ENCODE measurements at regions not wholly inside any gene's neighbourhood (a gene's known extent, or its start where the extent isn't known, plus 50 kb on each side); places are given as distances from the start of the nearest gene placed in this dataset.

GRCh38 chr5:93082981-93083380 is 498.0 kb downstream of the NR2F1-AS1 start:
- Histone ChIP-seq H3F3A (ENCODE audit: control insufficient read depth, insufficient read depth) (no peaks in the 10 kb centered on the region), H3K4me1 (ENCODE audit: control insufficient read depth, low read length) (no peaks in the 10 kb centered on the region), H3K4me2 (ENCODE audit: low read length) (no peak overlapping the region), H3K79me2 (ENCODE audit: control insufficient read depth, low read length) (no peaks in the 10 kb centered on the region), H3K4me3 (ENCODE audit: low read length) (no peak overlapping the region), H3K36me3 (ENCODE audit: control insufficient read depth, low read length) (no peaks in the 10 kb centered on the region), H3K27me3 (ENCODE audit: control insufficient read depth, low read length) (no peaks in the 10 kb centered on the region), H3K27ac (ENCODE audit: low read depth, low read length) (no peak overlapping the region), H3K9me3 (ENCODE audit: control insufficient read depth, insufficient read depth, low read length) (no peaks in the 10 kb centered on the region), H4K20me1 (ENCODE audit: control insufficient read depth, insufficient read depth, low read depth, low read length) (no peaks in the 10 kb centered on the region), H3K9me2 (replicated peaks; ENCODE audit: control insufficient read depth, low read length) (no peaks in the 10 kb centered on the region)
- no peak for TF ChIP-seq EZH2phosphoT487 (IDR thresholded peaks at IDR 0.05; ENCODE audit: borderline replicate concordance, low read length)

- H3K36me3 ChIP-seq (ENCODE audit: control insufficient read depth, low read length), result no peaks in the 10 kb centered on the region
- H3K9me2 ChIP-seq (replicated peaks; ENCODE audit: control insufficient read depth, low read length), result no peaks in the 10 kb centered on the region
- H3F3A ChIP-seq (ENCODE audit: control insufficient read depth, insufficient read depth), result no peaks in the 10 kb centered on the region
- TF ChIP-seq CTCF (IDR thresholded peaks at IDR 0.05; ENCODE audit: low read depth, low read length, poor library complexity, severe bottlenecking), result no peak
- no peak for TF ChIP-seq EZH2phosphoT487 (IDR thresholded peaks at IDR 0.05; ENCODE audit: borderline replicate concordance, low read length)
- H3K4me3 ChIP-seq (ENCODE audit: low read length), result no peak overlapping the region
- H3K27ac ChIP-seq (ENCODE audit: low read depth, low read length), result no peak overlapping the region
- no peak overlapping the region for H3K4me2 ChIP-seq (ENCODE audit: low read length)
- no peaks in the 10 kb centered on the region for H3K79me2 ChIP-seq (ENCODE audit: control insufficient read depth, low read length)
- H3K4me1 ChIP-seq (ENCODE audit: control insufficient read depth, low read length), result no peaks in the 10 kb centered on the region
- no peaks in the 10 kb centered on the region for H3K27me3 ChIP-seq (ENCODE audit: control insufficient read depth, low read length)
- H3K9me3 ChIP-seq (ENCODE audit: control insufficient read depth, insufficient read depth, low read length), result no peaks in the 10 kb centered on the region
- no peaks in the 10 kb centered on the region for H4K20me1 ChIP-seq (ENCODE audit: control insufficient read depth, insufficient read depth, low read depth, low read length)
Measured at GRCh38 chr5:93079046-93079445, 502.0 kb downstream of the NR2F1-AS1 start.

GRCh38 chr5:93078082-93079038 is 502.7 kb downstream of the NR2F1-AS1 start:
- Histone ChIP-seq H4K20me1 (ENCODE audit: control insufficient read depth, insufficient read depth, low read depth, low read length) (no peaks in the 10 kb centered on the region), H3K9me2 (replicated peaks; ENCODE audit: control insufficient read depth, low read length) (no peaks in the 10 kb centered on the region), H3K79me2 (ENCODE audit: control insufficient read depth, low read length) (no peaks in the 10 kb centered on the region), H3K4me2 (ENCODE audit: low read length) (no peak overlapping the region), H3K9me3 (ENCODE audit: control insufficient read depth, insufficient read depth, low read length) (no peaks in the 10 kb centered on the region), H3K4me3 (ENCODE audit: low read length) (no peak overlapping the region), H3K27ac (ENCODE audit: low read depth, low read length) (no peak overlapping the region), H3F3A (ENCODE audit: control insufficient read depth, insufficient read depth) (no peaks in the 10 kb centered on the region), H3K4me1 (ENCODE audit: control insufficient read depth, low read length) (no peaks in the 10 kb centered on the region), H3K27me3 (ENCODE audit: control insufficient read depth, low read length) (no peaks in the 10 kb centered on the region), H3K36me3 (ENCODE audit: control insufficient read depth, low read length) (no peaks in the 10 kb centered on the region)
- TF ChIP-seq EZH2phosphoT487 (IDR thresholded peaks at IDR 0.05; ENCODE audit: borderline replicate concordance, low read length) (no peak), CTCF (IDR thresholded peaks at IDR 0.05; ENCODE audit: low read depth, low read length, poor library complexity, severe bottlenecking) (no peak)

GRCh38 chr5:93076566-93076965 is 504.5 kb downstream of the NR2F1-AS1 start:
- Histone ChIP-seq H3K27me3 (ENCODE audit: control insufficient read depth, low read length) (no peaks in the 10 kb centered on the region), H3K4me1 (ENCODE audit: control insufficient read depth, low read length) (no peaks in the 10 kb centered on the region), H3K79me2 (ENCODE audit: control insufficient read depth, low read length) (no peaks in the 10 kb centered on the region), H3K27ac (ENCODE audit: low read depth, low read length) (no peak overlapping the region), H3K4me3 (ENCODE audit: low read length) (no peak overlapping the region), H3K9me2 (replicated peaks; ENCODE audit: control insufficient read depth, low read length) (no peaks in the 10 kb centered on the region), H3K9me3 (ENCODE audit: control insufficient read depth, insufficient read depth, low read length) (no peaks in the 10 kb centered on the region), H4K20me1 (ENCODE audit: control insufficient read depth, insufficient read depth, low read depth, low read length) (no peaks in the 10 kb centered on the region), H3K4me2 (ENCODE audit: low read length) (no peak overlapping the region), H3F3A (ENCODE audit: control insufficient read depth, insufficient read depth) (no peaks in the 10 kb centered on the region), H3K36me3 (ENCODE audit: control insufficient read depth, low read length) (no peaks in the 10 kb centered on the region)
- TF ChIP-seq CTCF (IDR thresholded peaks at IDR 0.05; ENCODE audit: low read depth, low read length, poor library complexity, severe bottlenecking) (no peak), EZH2phosphoT487 (IDR thresholded peaks at IDR 0.05; ENCODE audit: borderline replicate concordance, low read length) (no peak)

All from DOHH2 (cell line).